ENCODE measurements at regions not wholly inside any gene's neighbourhood (a gene's known extent, or its start where the extent isn't known, plus 50 kb on each side); places are given as distances from the start of the nearest gene placed in this dataset.

- no peaks in the 10 kb centered on the region for H3K27me3 ChIP-seq (ENCODE audit: insufficient read depth, low read length)
- no peaks in the 10 kb centered on the region for H3K79me2 ChIP-seq (ENCODE audit: insufficient read depth, low read length)
Observed at GRCh38 chr15:69891606-69892005, 206.1 kb downstream of the TLE3 start.

GRCh38 chr15:69892351-69892750 lies 205.4 kb downstream of the TLE3 start:
- no peak for TF ChIP-seq CTCF (IDR thresholded peaks at IDR 0.05; ENCODE audit: low read length)
- no peak for TF ChIP-seq EZH2 (IDR thresholded peaks at IDR 0.05; ENCODE audit: borderline replicate concordance, low read length)
- Histone ChIP-seq H3K4me1 (ENCODE audit: insufficient read depth, low read length, severe bottlenecking) (peaks cover 18% of the 10 kb centered on the region), H3K4me2 (ENCODE audit: low read length) (no peak overlapping the region), H4K20me1 (ENCODE audit: insufficient read depth, low read length) (no peaks in the 10 kb centered on the region), H3F3A (ENCODE audit: insufficient read depth, low read length) (no peaks in the 10 kb centered on the region), H3K9ac (ENCODE audit: low read length) (no peak overlapping the region), H3K27ac (ENCODE audit: low read depth, low read length, poor library complexity, severe bottlenecking) (no peak overlapping the region), H3K9me3 (ENCODE audit: low read length) (0 out of 2 replicates have a peak, but pooled peaks cover 4% of the 10 kb centered on the region), H3K36me3 (ENCODE audit: insufficient read depth, low read length) (no peaks in the 10 kb centered on the region; the same call in 1 of the 2 replicates), H2AFZ (ENCODE audit: low read length) (no peak overlapping the region), H3K27me3 (ENCODE audit: insufficient read depth, low read length) (no peaks in the 10 kb centered on the region), H3K9me2 (ENCODE audit: low read depth, low read length) (no peaks in the 10 kb centered on the region), H3K79me2 (ENCODE audit: insufficient read depth, low read length) (no peaks in the 10 kb centered on the region), H3K4me3 (ENCODE audit: low read depth, low read length, poor library complexity, severe bottlenecking) (no peak overlapping the region)

More at GRCh38 chr15:69891606-69892005, 206.1 kb downstream of the TLE3 start:
- Histone ChIP-seq H3F3A (ENCODE audit: insufficient read depth, low read length) (no peaks in the 10 kb centered on the region), H2AFZ (ENCODE audit: low read length) (no peak overlapping the region), H3K36me3 (ENCODE audit: insufficient read depth, low read length) (no peaks in the 10 kb centered on the region; the same call in 1 of the 2 replicates), H3K4me1 (ENCODE audit: insufficient read depth, low read length, severe bottlenecking) (peaks cover 18% of the 10 kb centered on the region), H3K9ac (ENCODE audit: low read length) (no peak overlapping the region), H4K20me1 (ENCODE audit: insufficient read depth, low read length) (no peaks in the 10 kb centered on the region), H3K4me2 (ENCODE audit: low read length) (no peak overlapping the region), H3K9me2 (ENCODE audit: low read depth, low read length) (no peaks in the 10 kb centered on the region), H3K27ac (ENCODE audit: low read depth, low read length, poor library complexity, severe bottlenecking) (no peak overlapping the region), H3K4me3 (ENCODE audit: low read depth, low read length, poor library complexity, severe bottlenecking) (no peak overlapping the region), H3K9me3 (ENCODE audit: low read length) (0 out of 2 replicates have a peak, but pooled peaks cover 4% of the 10 kb centered on the region)
- TF ChIP-seq EZH2 (IDR thresholded peaks at IDR 0.05; ENCODE audit: borderline replicate concordance, low read length): no peak
- TF ChIP-seq CTCF (IDR thresholded peaks at IDR 0.05; ENCODE audit: low read length): no peak

GRCh38 chr15:69893086-69893485 lies 204.6 kb downstream of the TLE3 start:
- no peak overlapping the region for H2AFZ ChIP-seq (ENCODE audit: low read length)
- H3K36me3 ChIP-seq (ENCODE audit: insufficient read depth, low read length): no peaks in the 10 kb centered on the region; the same call in 1 of the 2 replicates
- H3K4me2 ChIP-seq (ENCODE audit: low read length): no peak overlapping the region
- TF ChIP-seq CTCF (IDR thresholded peaks at IDR 0.05; ENCODE audit: low read length) (no peak), EZH2 (IDR thresholded peaks at IDR 0.05; ENCODE audit: borderline replicate concordance, low read length) (no peak)
- H3K79me2 ChIP-seq (ENCODE audit: insufficient read depth, low read length): no peaks in the 10 kb centered on the region
- no peaks in the 10 kb centered on the region for H4K20me1 ChIP-seq (ENCODE audit: insufficient read depth, low read length)
- H3K4me1 ChIP-seq (ENCODE audit: insufficient read depth, low read length, severe bottlenecking): peaks cover 18% of the 10 kb centered on the region
- H3K27me3 ChIP-seq (ENCODE audit: insufficient read depth, low read length): no peaks in the 10 kb centered on the region
- no peaks in the 10 kb centered on the region for H3F3A ChIP-seq (ENCODE audit: insufficient read depth, low read length)
- no peaks in the 10 kb centered on the region for H3K9me2 ChIP-seq (ENCODE audit: low read depth, low read length)
- no peak overlapping the region for H3K9ac ChIP-seq (ENCODE audit: low read length)
- 0 out of 2 replicates have a peak, but pooled peaks cover 4% of the 10 kb centered on the region for H3K9me3 ChIP-seq (ENCODE audit: low read length)
- H3K27ac ChIP-seq (ENCODE audit: low read depth, low read length, poor library complexity, severe bottlenecking): no peak overlapping the region
- no peak overlapping the region for H3K4me3 ChIP-seq (ENCODE audit: low read depth, low read length, poor library complexity, severe bottlenecking)
